ENCODE measurements at regions not wholly inside any gene's neighbourhood (a gene's known extent, or its start where the extent isn't known, plus 50 kb on each side); places are given as distances from the start of the nearest gene placed in this dataset.
"Not testable (repeated sequence)": the region's sequence is repeated elsewhere in the genome, so short reads cannot be mapped to it uniquely, and the experiment has no call there.

GRCh38 chr4:102397056-102397455 lies 51.8 kb upstream of the SLC39A8 start:
- not testable (repeated sequence) for H3K27ac Mint-ChIP-seq (ENCODE audit: low read depth); H3K4me1 Mint-ChIP-seq; ATAC-seq (replicated peaks; ENCODE audit: extremely low read depth, poor library complexity, severe bottlenecking)

GRCh38 chr4:102399021-102399420 lies 53.7 kb upstream of the SLC39A8 start:
- Mint-ChIP-seq H3K27me3 (no peaks in the 10 kb centered on the region), H3K4me3 (no peak overlapping the region), H3K36me3 (ENCODE audit: insufficient read depth) (peaks cover 1% of the 10 kb centered on the region), H3K9me3 (no peaks in the 10 kb centered on the region), H3K27ac (ENCODE audit: low read depth) (no peak overlapping the region), H3K4me1 (no peaks in the 10 kb centered on the region)
- ATAC-seq (replicated peaks; ENCODE audit: extremely low read depth, poor library complexity, severe bottlenecking), result no peak
- no peak for DNase-seq (ENCODE audit: low spot score in 2 of 2)

More at GRCh38 chr4:102397056-102397455, 51.8 kb upstream of the SLC39A8 start:
- H3K36me3 Mint-ChIP-seq (ENCODE audit: insufficient read depth); H3K4me3 Mint-ChIP-seq; H3K27me3 Mint-ChIP-seq; H3K9me3 Mint-ChIP-seq; DNase-seq (ENCODE audit: low spot score in 2 of 2): not testable (repeated sequence)

- no peak overlapping the region for H3K27ac Mint-ChIP-seq (ENCODE audit: low read depth)
- no peaks in the 10 kb centered on the region for H3K27me3 Mint-ChIP-seq
- no peaks in the 10 kb centered on the region for H3K9me3 Mint-ChIP-seq
- DNase-seq (ENCODE audit: low spot score in 2 of 2) (no peak), ATAC-seq (replicated peaks; ENCODE audit: extremely low read depth, poor library complexity, severe bottlenecking) (no peak)
- no peaks in the 10 kb centered on the region for H3K4me1 Mint-ChIP-seq
- no peak overlapping the region for H3K4me3 Mint-ChIP-seq
- H3K36me3 Mint-ChIP-seq (ENCODE audit: insufficient read depth), result peaks cover 1% of the 10 kb centered on the region
Measured at GRCh38 chr4:102400898-102401297, 55.6 kb upstream of the SLC39A8 start.

GRCh38 chr4:102402223-102402622 lies 56.9 kb upstream of the SLC39A8 start:
- no peaks in the 10 kb centered on the region for H3K4me1 Mint-ChIP-seq
- H3K27me3 Mint-ChIP-seq, result no peaks in the 10 kb centered on the region
- no peak for DNase-seq (ENCODE audit: low spot score in 2 of 2)

GRCh38 chr4:102403116-102403515 lies 57.8 kb upstream of the SLC39A8 start:
- Mint-ChIP-seq H3K27me3 (no peaks in the 10 kb centered on the region), H3K4me3 (no peak overlapping the region), H3K27ac (ENCODE audit: low read depth) (no peak overlapping the region), H3K36me3 (ENCODE audit: insufficient read depth) (peaks cover 1% of the 10 kb centered on the region), H3K9me3 (no peaks in the 10 kb centered on the region), H3K4me1 (no peaks in the 10 kb centered on the region)
- no peak for ATAC-seq (replicated peaks; ENCODE audit: extremely low read depth, poor library complexity, severe bottlenecking)
- no peak for DNase-seq (ENCODE audit: low spot score in 2 of 2)

More at GRCh38 chr4:102402223-102402622, 56.9 kb upstream of the SLC39A8 start:
- ATAC-seq (replicated peaks; ENCODE audit: extremely low read depth, poor library complexity, severe bottlenecking), result no peak
- H3K27ac Mint-ChIP-seq (ENCODE audit: low read depth), result no peak overlapping the region
- no peak overlapping the region for H3K4me3 Mint-ChIP-seq
- no peaks in the 10 kb centered on the region for H3K9me3 Mint-ChIP-seq
- peaks cover 1% of the 10 kb centered on the region for H3K36me3 Mint-ChIP-seq (ENCODE audit: insufficient read depth)

GRCh38 chr4:102404431-102404969 lies 59.2 kb upstream of the SLC39A8 start:
- no peaks in the 10 kb centered on the region for H3K4me1 Mint-ChIP-seq
- no peak overlapping the region for H3K27ac Mint-ChIP-seq (ENCODE audit: low read depth)
- H3K4me3 Mint-ChIP-seq, result no peak overlapping the region
- H3K27me3 Mint-ChIP-seq, result no peaks in the 10 kb centered on the region
- H3K9me3 Mint-ChIP-seq, result no peaks in the 10 kb centered on the region
- H3K36me3 Mint-ChIP-seq (ENCODE audit: insufficient read depth), result no peaks in the 10 kb centered on the region
- ATAC-seq (replicated peaks; ENCODE audit: extremely low read depth, poor library complexity, severe bottlenecking), result no peak
- DNase-seq (ENCODE audit: low spot score in 2 of 2), result no peak

- H3K9me3 Mint-ChIP-seq, result no peaks in the 10 kb centered on the region
- H3K27me3 Mint-ChIP-seq, result no peaks in the 10 kb centered on the region
- no peaks in the 10 kb centered on the region for H3K36me3 Mint-ChIP-seq (ENCODE audit: insufficient read depth)
- H3K27ac Mint-ChIP-seq (ENCODE audit: low read depth), result no peak overlapping the region
- H3K4me3 Mint-ChIP-seq, result no peak overlapping the region
- DNase-seq (ENCODE audit: low spot score in 2 of 2) (no peak), ATAC-seq (replicated peaks; ENCODE audit: extremely low read depth, poor library complexity, severe bottlenecking) (no peak)
- H3K4me1 Mint-ChIP-seq, result no peaks in the 10 kb centered on the region
Measured at GRCh38 chr4:102405821-102406401, 60.6 kb upstream of the SLC39A8 start.

- H3K4me3 Mint-ChIP-seq; H3K9me3 Mint-ChIP-seq; H3K27ac Mint-ChIP-seq (ENCODE audit: low read depth); H3K36me3 Mint-ChIP-seq (ENCODE audit: insufficient read depth); ATAC-seq (replicated peaks; ENCODE audit: extremely low read depth, poor library complexity, severe bottlenecking); H3K27me3 Mint-ChIP-seq; H3K4me1 Mint-ChIP-seq; DNase-seq (ENCODE audit: low spot score in 2 of 2): not testable (repeated sequence)
Measured at GRCh38 chr4:102410884-102411283, 65.6 kb upstream of the SLC39A8 start.

GRCh38 chr4:102411408-102411807 lies 66.1 kb upstream of the SLC39A8 start:
- Mint-ChIP-seq H3K27ac (ENCODE audit: low read depth) (no peak overlapping the region), H3K4me1 (no peaks in the 10 kb centered on the region), H3K9me3 (no peaks in the 10 kb centered on the region), H3K4me3 (no peak overlapping the region), H3K36me3 (ENCODE audit: insufficient read depth) (no peaks in the 10 kb centered on the region), H3K27me3 (no peaks in the 10 kb centered on the region)
- DNase-seq (ENCODE audit: low spot score in 2 of 2), result no peak
- ATAC-seq (replicated peaks; ENCODE audit: extremely low read depth, poor library complexity, severe bottlenecking), result no peak

GRCh38 chr4:102416765-102417164 lies 71.5 kb upstream of the SLC39A8 start:
- ATAC-seq (replicated peaks; ENCODE audit: extremely low read depth, poor library complexity, severe bottlenecking) (no peak), DNase-seq (ENCODE audit: low spot score in 2 of 2) (no peak)
- Mint-ChIP-seq H3K27ac (ENCODE audit: low read depth) (no peak overlapping the region), H3K9me3 (no peaks in the 10 kb centered on the region), H3K27me3 (no peaks in the 10 kb centered on the region), H3K4me1 (no peaks in the 10 kb centered on the region), H3K4me3 (no peak overlapping the region), H3K36me3 (ENCODE audit: insufficient read depth) (no peaks in the 10 kb centered on the region)

GRCh38 chr4:102420563-102421398 lies 75.5 kb upstream of the SLC39A8 start:
- Mint-ChIP-seq H3K4me1 (no peaks in the 10 kb centered on the region), H3K27ac (ENCODE audit: low read depth) (no peak overlapping the region), H3K36me3 (ENCODE audit: insufficient read depth) (no peaks in the 10 kb centered on the region), H3K9me3 (no peaks in the 10 kb centered on the region), H3K27me3 (no peaks in the 10 kb centered on the region), H3K4me3 (no peak overlapping the region)
- DNase-seq (ENCODE audit: low spot score in 2 of 2) (no peak), ATAC-seq (replicated peaks; ENCODE audit: extremely low read depth, poor library complexity, severe bottlenecking) (no peak)

- ATAC-seq (replicated peaks; ENCODE audit: extremely low read depth, poor library complexity, severe bottlenecking), result no peak
- H3K36me3 Mint-ChIP-seq (ENCODE audit: insufficient read depth), result no peaks in the 10 kb centered on the region
- no peaks in the 10 kb centered on the region for H3K9me3 Mint-ChIP-seq
- DNase-seq (ENCODE audit: low spot score in 2 of 2), result no peak
- H3K27me3 Mint-ChIP-seq, result no peaks in the 10 kb centered on the region
- no peak overlapping the region for H3K4me3 Mint-ChIP-seq
- H3K27ac Mint-ChIP-seq (ENCODE audit: low read depth), result no peak overlapping the region
- H3K4me1 Mint-ChIP-seq, result no peaks in the 10 kb centered on the region
Measured at GRCh38 chr4:102422843-102423242, 77.6 kb upstream of the SLC39A8 start.

GRCh38 chr4:102423375-102423774 lies 77.8 kb upstream of the NFKB1 start:
- H3K4me1 Mint-ChIP-seq, result no peaks in the 10 kb centered on the region
- no peaks in the 10 kb centered on the region for H3K9me3 Mint-ChIP-seq
- H3K4me3 Mint-ChIP-seq, result no peak overlapping the region
- no peak for DNase-seq (ENCODE audit: low spot score in 2 of 2)
- no peaks in the 10 kb centered on the region for H3K36me3 Mint-ChIP-seq (ENCODE audit: insufficient read depth)
- H3K27ac Mint-ChIP-seq (ENCODE audit: low read depth), result no peak overlapping the region
- ATAC-seq (replicated peaks; ENCODE audit: extremely low read depth, poor library complexity, severe bottlenecking), result no peak
- no peaks in the 10 kb centered on the region for H3K27me3 Mint-ChIP-seq

Data from central memory CD8-positive, alpha-beta T cell (primary cell).